PC-3 (cell line): ENCODE measurements at regions not wholly inside any gene's neighbourhood (a gene's known extent, or its start where the extent isn't known, plus 50 kb on each side); places are given as distances from the start of the nearest gene placed in this dataset.

ENCODE experiments used
- CTCF ChIP-seq: fragments of 300-600 bp; sonication (generic); conservative IDR thresholded peaks from 2 replicates; pipeline ENCODE4 v1.5.1; 2017; ENCODE audit warnings: antibody characterized with exemption, low read depth, mild to moderate bottlenecking, low read length
- EZH2 ChIP-seq: fragments of 300-600 bp; sonication (generic); IDR thresholded peaks from one replicate; pipeline ENCODE4 v1.6.1; 2017; ENCODE audit warnings: antibody characterized with exemption, mild to moderate bottlenecking, low read length; ENCODE audit not compliant: unreplicated experiment

- no peak for TF ChIP-seq EZH2
- TF ChIP-seq CTCF: no peak
These were observed 71.0 kb upstream of the UGT8 start for GRCh38 chr4:114527637-114528036.
